ENCODE measurements at regions not wholly inside any gene's neighbourhood (a gene's known extent, or its start where the extent isn't known, plus 50 kb on each side); places are given as distances from the start of the nearest gene placed in this dataset.

GRCh38 chr7:67604461-67605386, 608.1 kb downstream of the TYW1 start:
- no peak overlapping the region for H3K4me2 ChIP-seq (ENCODE audit: low read depth, low read length)
- no peak overlapping the region for H3K9ac ChIP-seq (ENCODE audit: low read length)
- no peak for DNase-seq

DNA sequence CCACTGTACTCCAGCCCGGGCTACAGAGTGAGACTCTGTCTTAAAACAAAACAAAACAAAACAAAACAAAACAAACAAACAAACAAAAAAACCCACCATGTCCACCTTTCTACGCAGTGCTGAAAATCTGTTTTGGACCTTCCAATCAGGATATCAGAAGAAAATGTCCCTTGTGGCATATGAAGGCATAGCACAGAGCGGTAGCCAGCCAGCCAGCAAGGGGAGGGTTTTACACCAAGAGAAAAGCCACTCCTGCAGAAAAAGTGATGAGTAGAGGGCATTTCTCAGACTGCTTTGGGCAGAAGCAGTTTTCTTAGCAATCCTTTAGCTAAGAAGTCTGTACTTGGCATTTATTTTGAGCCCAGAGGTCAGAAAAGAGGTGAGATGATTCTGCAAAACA, 612.2 kb downstream of the TYW1 start:
- H3K9ac ChIP-seq (ENCODE audit: low read length), result no peak overlapping the region
- no peaks in the 10 kb centered on the region for H4K20me1 ChIP-seq (ENCODE audit: insufficient read depth, low read length)
- H3K4me2 ChIP-seq (ENCODE audit: low read depth, low read length), result no peak overlapping the region
- H3F3A ChIP-seq (ENCODE audit: insufficient read depth, low read length), result no peaks in the 10 kb centered on the region
- H3K4me3 ChIP-seq (ENCODE audit: low read length), result no peak overlapping the region
- no peaks in the 10 kb centered on the region for H3K4me1 ChIP-seq (ENCODE audit: low read length)
- TF ChIP-seq EZH2 (optimal IDR thresholded peaks at IDR 0.05; ENCODE audit: low read depth, low read length) (no peak), EZH2phosphoT487 (IDR thresholded peaks at IDR 0.05; ENCODE audit: low read length) (no peak), CTCF (IDR thresholded peaks at IDR 0.05; ENCODE audit: low read length) (no peak)
- no peaks in the 10 kb centered on the region for H3K9me2 ChIP-seq (replicated peaks; ENCODE audit: insufficient read depth, low read length)
- H3K27me3 ChIP-seq (replicated peaks; ENCODE audit: insufficient read depth, low read length), result no peaks in the 10 kb centered on the region
- DNase-seq, result no peak
- H3K36me3 ChIP-seq (replicated peaks; ENCODE audit: insufficient read depth, low read length), result no peaks in the 10 kb centered on the region
- no peak overlapping the region for H3K27ac ChIP-seq (ENCODE audit: low read length)
- no peaks in the 10 kb centered on the region for H3K79me2 ChIP-seq (ENCODE audit: low read length)
- no peaks in the 10 kb centered on the region for H3K9me3 ChIP-seq (replicated peaks; ENCODE audit: insufficient read depth, low read length)
- H2AFZ ChIP-seq (ENCODE audit: low read length), result no peak overlapping the region

More at GRCh38 chr7:67604461-67605386, 608.1 kb downstream of the TYW1 start:
- no peak overlapping the region for H2AFZ ChIP-seq (ENCODE audit: low read length)
- H3K79me2 ChIP-seq (ENCODE audit: low read length), result no peaks in the 10 kb centered on the region
- TF ChIP-seq EZH2phosphoT487 (IDR thresholded peaks at IDR 0.05; ENCODE audit: low read length) (no peak), CTCF (IDR thresholded peaks at IDR 0.05; ENCODE audit: low read length) (no peak), EZH2 (optimal IDR thresholded peaks at IDR 0.05; ENCODE audit: low read depth, low read length) (no peak)
- H3K9me3 ChIP-seq (replicated peaks; ENCODE audit: insufficient read depth, low read length), result no peaks in the 10 kb centered on the region
- H3K27ac ChIP-seq (ENCODE audit: low read length), result no peak overlapping the region
- no peaks in the 10 kb centered on the region for H3K4me1 ChIP-seq (ENCODE audit: low read length)
- no peaks in the 10 kb centered on the region for H3K36me3 ChIP-seq (replicated peaks; ENCODE audit: insufficient read depth, low read length)
- no peaks in the 10 kb centered on the region for H3F3A ChIP-seq (ENCODE audit: insufficient read depth, low read length)
- H4K20me1 ChIP-seq (ENCODE audit: insufficient read depth, low read length), result no peaks in the 10 kb centered on the region
- H3K4me3 ChIP-seq (ENCODE audit: low read length), result no peak overlapping the region
- no peaks in the 10 kb centered on the region for H3K27me3 ChIP-seq (replicated peaks; ENCODE audit: insufficient read depth, low read length)
- no peaks in the 10 kb centered on the region for H3K9me2 ChIP-seq (replicated peaks; ENCODE audit: insufficient read depth, low read length)

- H3F3A ChIP-seq (ENCODE audit: insufficient read depth, low read length), result no peaks in the 10 kb centered on the region
- TF ChIP-seq CTCF (IDR thresholded peaks at IDR 0.05; ENCODE audit: low read length) (no peak), EZH2phosphoT487 (IDR thresholded peaks at IDR 0.05; ENCODE audit: low read length) (no peak), EZH2 (optimal IDR thresholded peaks at IDR 0.05; ENCODE audit: low read depth, low read length) (no peak)
- no peaks in the 10 kb centered on the region for H3K9me2 ChIP-seq (replicated peaks; ENCODE audit: insufficient read depth, low read length)
- no peak overlapping the region for H3K4me3 ChIP-seq (ENCODE audit: low read length)
- no peak overlapping the region for H3K4me2 ChIP-seq (ENCODE audit: low read depth, low read length)
- H3K27me3 ChIP-seq (replicated peaks; ENCODE audit: insufficient read depth, low read length), result no peaks in the 10 kb centered on the region
- H3K9me3 ChIP-seq (replicated peaks; ENCODE audit: insufficient read depth, low read length), result no peaks in the 10 kb centered on the region
- no peaks in the 10 kb centered on the region for H3K4me1 ChIP-seq (ENCODE audit: low read length)
- no peak overlapping the region for H3K9ac ChIP-seq (ENCODE audit: low read length)
- H2AFZ ChIP-seq (ENCODE audit: low read length), result no peak overlapping the region
- DNase-seq, result no peak
- no peaks in the 10 kb centered on the region for H4K20me1 ChIP-seq (ENCODE audit: insufficient read depth, low read length)
- no peaks in the 10 kb centered on the region for H3K79me2 ChIP-seq (ENCODE audit: low read length)
- H3K36me3 ChIP-seq (replicated peaks; ENCODE audit: insufficient read depth, low read length), result no peaks in the 10 kb centered on the region
- no peak overlapping the region for H3K27ac ChIP-seq (ENCODE audit: low read length)
Measured at GRCh38 chr7:67610897-67611296, 614.3 kb downstream of the TYW1 start.
